Ovary (tissue), 3 donors: ENCODE measurements at regions not wholly inside any gene's neighbourhood (a gene's known extent, or its start where the extent isn't known, plus 50 kb on each side); places are given as distances from the start of the nearest gene placed in this dataset.

ENCODE experiments used
- EP300 ChIP-seq: sonication (generic); formaldehyde crosslinking; IDR thresholded peaks from one replicate; pipeline ENCODE4 v1.6.1; 2017; ENCODE audit warnings: antibody characterized with exemption
- TF ChIP-seq, protein P1 (sequence below), 3 donors: fragments of 450-650 bp in 2 of 3; fragments of 200-600 bp in 1 of 3; IDR thresholded peaks; one replicate each; pipeline versions ENCODE4 v1.5.1 to v1.8.0; 2016 to 2022; ENCODE audit warnings: antibody characterized with exemption in 3 of 3, mild to moderate bottlenecking in 1 of 3
- donor health status: DM: no; HTN: no; CAD: no.

GRCh38 chr2:217079165-217079564 lies 219.3 kb upstream of the TNP1 start:
- TF ChIP-seq, protein P1, sequence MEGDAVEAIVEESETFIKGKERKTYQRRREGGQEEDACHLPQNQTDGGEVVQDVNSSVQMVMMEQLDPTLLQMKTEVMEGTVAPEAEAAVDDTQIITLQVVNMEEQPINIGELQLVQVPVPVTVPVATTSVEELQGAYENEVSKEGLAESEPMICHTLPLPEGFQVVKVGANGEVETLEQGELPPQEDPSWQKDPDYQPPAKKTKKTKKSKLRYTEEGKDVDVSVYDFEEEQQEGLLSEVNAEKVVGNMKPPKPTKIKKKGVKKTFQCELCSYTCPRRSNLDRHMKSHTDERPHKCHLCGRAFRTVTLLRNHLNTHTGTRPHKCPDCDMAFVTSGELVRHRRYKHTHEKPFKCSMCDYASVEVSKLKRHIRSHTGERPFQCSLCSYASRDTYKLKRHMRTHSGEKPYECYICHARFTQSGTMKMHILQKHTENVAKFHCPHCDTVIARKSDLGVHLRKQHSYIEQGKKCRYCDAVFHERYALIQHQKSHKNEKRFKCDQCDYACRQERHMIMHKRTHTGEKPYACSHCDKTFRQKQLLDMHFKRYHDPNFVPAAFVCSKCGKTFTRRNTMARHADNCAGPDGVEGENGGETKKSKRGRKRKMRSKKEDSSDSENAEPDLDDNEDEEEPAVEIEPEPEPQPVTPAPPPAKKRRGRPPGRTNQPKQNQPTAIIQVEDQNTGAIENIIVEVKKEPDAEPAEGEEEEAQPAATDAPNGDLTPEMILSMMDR (IDR thresholded peaks at IDR 0.05), result no peak
- TF ChIP-seq EP300, result no peak
